ENCODE measurements at regions not wholly inside any gene's neighbourhood (a gene's known extent, or its start where the extent isn't known, plus 50 kb on each side); places are given as distances from the start of the nearest gene placed in this dataset.

GRCh38 chr4:57631147-57631546, 521.0 kb upstream of the IGFBP7 start:
- Mint-ChIP-seq H3K27ac (no peak overlapping the region), H3K9me3 (peaks cover 8 to 10% of the 10 kb centered on the region in 2 donors), H3K36me3 (ENCODE audit: insufficient read depth) (no peaks in the 10 kb centered on the region), H3K4me1 (ENCODE audit: low read depth in 2 of 2) (no peaks in the 10 kb centered on the region), H3K27me3 (no peaks in the 10 kb centered on the region), H3K4me3 (no peak overlapping the region)
- DNase-seq (no peak), ATAC-seq (replicated peaks) (no peak)

GRCh38 chr4:57628004-57628403, 517.8 kb upstream of the IGFBP7 start:
- no peak overlapping the region for H3K27ac Mint-ChIP-seq
- H3K27me3 Mint-ChIP-seq, result no peaks in the 10 kb centered on the region
- H3K4me1 Mint-ChIP-seq (ENCODE audit: low read depth in 2 of 2), result no peaks in the 10 kb centered on the region
- DNase-seq (no peak), ATAC-seq (replicated peaks) (no peak)
- peaks cover 8 to 12% of the 10 kb centered on the region in 2 donors for H3K9me3 Mint-ChIP-seq
- H3K36me3 Mint-ChIP-seq (ENCODE audit: insufficient read depth), result no peaks in the 10 kb centered on the region
- no peak overlapping the region for H3K4me3 Mint-ChIP-seq

GRCh38 chr4:57614257-57614932, 504.2 kb upstream of the IGFBP7 start:
- Mint-ChIP-seq H3K36me3 (ENCODE audit: insufficient read depth) (no peaks in the 10 kb centered on the region), H3K27ac (no peak overlapping the region), H3K9me3 (peaks cover 11 to 18% of the 10 kb centered on the region in 2 donors), H3K27me3 (no peaks in the 10 kb centered on the region), H3K4me1 (ENCODE audit: low read depth in 2 of 2) (no peaks in the 10 kb centered on the region), H3K4me3 (no peak overlapping the region)
- no peak for DNase-seq
- no peak for ATAC-seq (replicated peaks)

GRCh38 chr4:57612279-57612678, 502.1 kb upstream of the IGFBP7 start:
- Mint-ChIP-seq H3K9me3 (peaks cover 15 to 18% of the 10 kb centered on the region in 2 donors), H3K27me3 (no peaks in the 10 kb centered on the region), H3K36me3 (ENCODE audit: insufficient read depth) (no peaks in the 10 kb centered on the region), H3K4me1 (ENCODE audit: low read depth in 2 of 2) (no peaks in the 10 kb centered on the region), H3K4me3 (no peak overlapping the region), H3K27ac (no peak overlapping the region)
- ATAC-seq (replicated peaks) (no peak), DNase-seq (no peak)

- Mint-ChIP-seq H3K27me3 (no peaks in the 10 kb centered on the region), H3K36me3 (ENCODE audit: insufficient read depth) (no peaks in the 10 kb centered on the region), H3K27ac (no peak overlapping the region), H3K9me3 (peaks cover 11 to 16% of the 10 kb centered on the region in 2 donors), H3K4me1 (ENCODE audit: low read depth in 2 of 2) (no peaks in the 10 kb centered on the region), H3K4me3 (no peak overlapping the region)
- DNase-seq (no peak), ATAC-seq (replicated peaks) (no peak)
Measured at GRCh38 chr4:57607566-57608180, 497.5 kb upstream of the IGFBP7 start.

- Mint-ChIP-seq H3K36me3 (ENCODE audit: insufficient read depth) (no peaks in the 10 kb centered on the region), H3K4me1 (ENCODE audit: low read depth in 2 of 2) (no peaks in the 10 kb centered on the region), H3K27ac (no peak overlapping the region), H3K27me3 (no peaks in the 10 kb centered on the region), H3K9me3 (peaks cover 7 to 17% of the 10 kb centered on the region in 2 donors), H3K4me3 (no peak overlapping the region)
- no peak for ATAC-seq (replicated peaks)
- no peak for DNase-seq
Measured at GRCh38 chr4:57605376-57605775, 495.2 kb upstream of the IGFBP7 start.

- Mint-ChIP-seq H3K36me3 (ENCODE audit: insufficient read depth) (no peaks in the 10 kb centered on the region), H3K27ac (no peak overlapping the region), H3K4me1 (ENCODE audit: low read depth in 2 of 2) (no peaks in the 10 kb centered on the region), H3K9me3 (peaks cover 16% of the 10 kb centered on the region in 2 donors), H3K4me3 (no peak overlapping the region), H3K27me3 (no peaks in the 10 kb centered on the region)
- DNase-seq (no peak), ATAC-seq (replicated peaks) (no peak)
Measured at GRCh38 chr4:57602141-57602540, 492.0 kb upstream of the IGFBP7 start.

GRCh38 chr4:57591073-57591472, 480.9 kb upstream of the IGFBP7 start:
- Mint-ChIP-seq H3K36me3 (ENCODE audit: insufficient read depth) (no peaks in the 10 kb centered on the region), H3K4me1 (ENCODE audit: low read depth in 2 of 2) (no peaks in the 10 kb centered on the region), H3K27ac (no peak overlapping the region), H3K4me3 (no peak overlapping the region), H3K27me3 (no peaks in the 10 kb centered on the region), H3K9me3 (peaks cover 3 to 7% of the 10 kb centered on the region in 2 donors)
- DNase-seq (no peak), ATAC-seq (replicated peaks) (no peak)

- Mint-ChIP-seq H3K9me3 (peaks cover 7 to 8% of the 10 kb centered on the region in 2 donors), H3K27me3 (no peaks in the 10 kb centered on the region), H3K36me3 (ENCODE audit: insufficient read depth) (no peaks in the 10 kb centered on the region), H3K4me1 (ENCODE audit: low read depth in 2 of 2) (no peaks in the 10 kb centered on the region), H3K27ac (no peak overlapping the region), H3K4me3 (no peak overlapping the region)
- ATAC-seq (replicated peaks) (no peak), DNase-seq (no peak)
Measured at GRCh38 chr4:57588557-57588956, 478.4 kb upstream of the IGFBP7 start.

- Mint-ChIP-seq H3K4me3 (no peak overlapping the region), H3K27me3 (no peaks in the 10 kb centered on the region), H3K27ac (no peak overlapping the region), H3K9me3 (peaks cover 11 to 15% of the 10 kb centered on the region in 2 donors), H3K36me3 (ENCODE audit: insufficient read depth) (no peaks in the 10 kb centered on the region), H3K4me1 (ENCODE audit: low read depth in 2 of 2) (no peaks in the 10 kb centered on the region)
- ATAC-seq (replicated peaks) (no peak), DNase-seq (no peak)
Measured at GRCh38 chr4:57580710-57581599, 470.8 kb upstream of the IGFBP7 start.

- no peak overlapping the region for H3K27ac Mint-ChIP-seq
- H3K4me3 Mint-ChIP-seq, result no peak overlapping the region
- H3K4me1 Mint-ChIP-seq (ENCODE audit: low read depth in 2 of 2), result no peaks in the 10 kb centered on the region
- H3K27me3 Mint-ChIP-seq, result no peaks in the 10 kb centered on the region
- ATAC-seq (replicated peaks) (no peak), DNase-seq (no peak)
- peaks cover 11 to 15% of the 10 kb centered on the region in 2 donors for H3K9me3 Mint-ChIP-seq
- H3K36me3 Mint-ChIP-seq (ENCODE audit: insufficient read depth), result no peaks in the 10 kb centered on the region
Measured at GRCh38 chr4:57575426-57575825, 465.2 kb upstream of the IGFBP7 start.

GRCh38 chr4:57554556-57555092, 444.4 kb upstream of the IGFBP7 start:
- ATAC-seq (replicated peaks) (no peak), DNase-seq (no peak)
- Mint-ChIP-seq H3K27ac (no peak overlapping the region), H3K4me3 (no peak overlapping the region), H3K36me3 (ENCODE audit: insufficient read depth) (no peaks in the 10 kb centered on the region), H3K4me1 (ENCODE audit: low read depth in 2 of 2) (no peaks in the 10 kb centered on the region), H3K9me3 (peaks cover 2 to 7% of the 10 kb centered on the region in 2 donors), H3K27me3 (no peaks in the 10 kb centered on the region)

- Mint-ChIP-seq H3K4me1 (ENCODE audit: low read depth in 2 of 2) (no peaks in the 10 kb centered on the region), H3K27me3 (no peaks in the 10 kb centered on the region), H3K27ac (no peak overlapping the region), H3K4me3 (no peak overlapping the region), H3K36me3 (ENCODE audit: insufficient read depth) (no peaks in the 10 kb centered on the region), H3K9me3 (peaks cover 2 to 7% of the 10 kb centered on the region in 2 donors)
- no peak for DNase-seq
- ATAC-seq (replicated peaks), result no peak
Measured at GRCh38 chr4:57553728-57554127, 443.5 kb upstream of the IGFBP7 start.

Data from effector memory CD8-positive, alpha-beta T cell (primary cell).